GM19438 (cell line): ENCODE measurements at regions not wholly inside any gene's neighbourhood (a gene's known extent, or its start where the extent isn't known, plus 50 kb on each side); places are given as distances from the start of the nearest gene placed in this dataset.

ENCODE experiments used
- ATAC-seq: cut with Tn5 transposase; IDR thresholded peaks from one replicate; pipeline ENCODE4 v1.9.1; 2021; ENCODE audit warnings: low read depth; ENCODE audit not compliant: unreplicated experiment

DNA sequence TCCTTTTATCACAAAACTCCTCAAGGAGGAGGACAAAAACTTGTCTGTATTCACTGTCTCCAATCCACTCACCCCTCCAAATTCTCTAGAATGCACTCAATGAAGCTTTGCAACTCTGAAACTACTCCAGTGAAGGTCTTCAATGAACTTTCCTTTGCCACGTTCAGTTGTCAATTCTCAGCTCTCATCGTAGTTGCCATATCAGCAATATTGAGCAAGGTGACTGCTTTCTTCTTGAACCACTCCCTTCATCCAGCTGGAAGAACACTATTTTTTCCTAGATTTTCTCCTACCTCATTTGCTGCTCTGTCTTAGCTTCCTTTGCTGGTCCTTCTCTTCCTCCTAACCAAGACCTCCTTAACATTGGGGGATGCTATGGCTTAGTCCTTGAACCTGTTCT, 191.8 kb downstream of the KDR start:
- no peak for ATAC-seq

DNA sequence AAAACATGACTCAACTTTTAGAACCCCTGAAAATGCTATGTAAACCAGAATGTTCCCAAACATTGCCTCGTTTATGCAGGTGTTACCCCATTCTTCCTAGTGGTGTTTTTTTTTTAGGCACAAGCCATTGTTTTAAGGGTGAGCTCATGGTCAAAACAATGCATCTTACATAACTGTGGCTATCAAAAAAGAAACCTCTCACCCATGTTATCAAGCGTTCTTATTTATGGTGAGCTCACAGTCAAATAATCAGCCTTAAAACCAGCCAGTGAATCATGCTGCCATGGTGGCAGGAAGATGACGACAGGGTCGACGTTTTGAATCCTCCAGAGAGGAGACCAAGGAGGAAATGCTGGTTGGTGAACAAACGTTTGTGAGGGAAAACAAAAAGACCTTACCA, 195.2 kb downstream of the KDR start:
- no peak for ATAC-seq

DNA sequence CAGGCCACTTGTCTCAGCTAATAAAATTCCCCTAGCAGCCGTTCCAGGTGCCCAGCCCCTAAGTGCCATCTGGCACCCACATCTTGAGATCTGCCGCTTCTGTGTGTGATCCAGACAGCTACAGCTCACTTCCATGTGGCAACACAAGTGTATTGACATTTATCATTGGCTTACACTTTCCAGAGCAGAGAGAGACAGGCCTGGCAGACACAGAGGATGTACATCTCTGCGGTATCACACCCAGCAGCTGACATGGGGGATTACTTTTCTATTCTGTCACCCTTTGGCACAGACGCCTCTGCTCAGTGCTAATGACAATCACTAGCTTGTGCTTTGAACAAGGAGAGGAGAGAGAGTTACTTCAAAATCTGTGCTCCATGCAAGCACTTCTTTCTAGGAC, 195.9 kb downstream of the KDR start:
- no peak for ATAC-seq

DNA sequence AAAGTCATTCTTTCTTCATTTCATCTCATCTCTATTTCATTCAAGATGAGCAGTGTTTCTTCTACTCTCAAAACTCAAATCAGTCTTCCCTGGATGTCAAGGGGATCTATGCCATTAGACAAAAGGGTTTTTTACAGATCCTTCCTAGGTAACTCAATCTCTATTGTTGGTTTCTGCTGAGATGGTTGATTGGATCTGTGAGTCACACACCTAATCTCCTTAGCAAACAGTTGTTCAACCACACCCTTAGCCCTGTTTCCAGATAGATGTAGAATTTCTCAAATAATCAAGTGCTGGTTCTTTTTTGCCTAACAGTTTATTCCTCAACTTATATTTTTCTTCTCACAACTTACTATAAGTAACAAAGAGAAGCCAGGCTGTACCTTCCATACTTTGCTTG, 200.5 kb downstream of the KDR start:
- ATAC-seq, result no peak

DNA sequence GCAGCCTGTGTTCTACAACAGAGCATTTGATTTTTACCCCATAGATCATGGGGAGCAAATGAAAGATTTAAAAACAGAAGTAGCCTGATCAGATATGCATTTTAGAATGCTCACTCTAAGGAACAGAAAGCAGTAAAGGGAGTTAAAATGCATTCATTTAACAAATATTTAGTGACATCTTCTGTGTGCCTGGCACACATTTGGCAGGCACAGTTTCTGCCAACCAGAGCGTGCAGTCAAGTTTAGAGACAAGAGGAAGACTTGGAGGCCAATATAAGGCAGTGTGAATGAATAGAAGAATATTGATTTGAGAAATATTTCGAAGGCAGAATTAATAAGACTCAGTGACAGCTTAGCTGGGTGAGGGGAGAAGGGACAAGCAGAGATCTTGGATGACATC, 210.1 kb downstream of the KDR start:
- no peak for ATAC-seq

DNA sequence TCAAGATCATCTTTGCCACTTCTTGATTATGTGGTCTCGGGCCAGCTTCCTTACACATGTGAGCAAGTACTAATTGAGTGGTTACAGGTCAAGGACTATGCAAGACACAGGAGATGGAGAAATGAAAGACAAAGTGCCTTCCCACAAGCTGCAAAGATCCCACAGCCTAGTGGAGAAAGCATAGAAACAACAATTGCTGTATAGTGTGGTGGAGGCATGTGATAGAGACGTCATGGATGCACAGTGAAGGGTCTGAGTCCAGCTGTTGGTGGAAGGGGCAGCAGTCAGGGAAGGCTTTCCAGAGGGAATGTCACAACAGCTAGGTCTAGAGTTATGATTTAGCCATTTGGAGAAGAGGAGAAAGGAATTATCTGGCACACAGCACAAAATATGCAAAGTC, 210.6 kb downstream of the KDR start:
- ATAC-seq, result no peak

DNA sequence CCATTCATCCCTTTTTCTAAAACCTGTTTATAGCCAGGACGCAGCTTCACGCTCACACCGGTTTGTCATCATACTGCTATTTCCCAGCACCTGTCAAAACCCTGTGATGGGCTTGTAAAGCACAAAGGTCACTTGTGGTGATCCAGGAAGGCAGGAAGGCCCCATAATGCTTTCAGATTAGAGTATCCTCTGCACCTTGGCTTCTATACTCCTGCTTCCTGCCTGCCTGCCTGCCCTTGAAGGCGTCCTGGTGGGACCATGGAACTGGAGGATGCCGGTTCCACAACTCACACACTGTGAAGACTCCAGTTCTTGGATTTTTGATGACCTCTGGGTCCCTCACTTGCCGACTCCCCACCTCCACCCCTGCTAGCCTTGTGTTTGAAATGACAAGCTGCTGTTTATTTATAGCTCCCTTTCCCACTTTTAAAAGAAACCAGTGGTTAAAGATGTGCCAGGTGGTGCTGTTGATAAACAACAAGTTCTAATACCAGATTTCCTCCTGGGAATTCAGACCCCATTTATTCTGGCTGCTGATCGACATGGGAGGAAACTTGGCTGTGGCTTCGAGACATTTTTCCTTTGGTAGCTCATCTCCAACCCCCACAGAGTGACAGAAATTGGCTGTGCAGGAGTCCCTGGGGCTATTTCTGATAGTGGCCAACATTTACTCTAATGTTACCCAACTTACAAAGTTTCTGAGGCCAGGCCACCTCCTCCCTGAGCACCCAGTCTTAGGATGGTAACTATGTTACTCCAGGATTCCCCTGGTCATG, 211.5 kb downstream of the KDR start:
- ATAC-seq, result no peak

DNA sequence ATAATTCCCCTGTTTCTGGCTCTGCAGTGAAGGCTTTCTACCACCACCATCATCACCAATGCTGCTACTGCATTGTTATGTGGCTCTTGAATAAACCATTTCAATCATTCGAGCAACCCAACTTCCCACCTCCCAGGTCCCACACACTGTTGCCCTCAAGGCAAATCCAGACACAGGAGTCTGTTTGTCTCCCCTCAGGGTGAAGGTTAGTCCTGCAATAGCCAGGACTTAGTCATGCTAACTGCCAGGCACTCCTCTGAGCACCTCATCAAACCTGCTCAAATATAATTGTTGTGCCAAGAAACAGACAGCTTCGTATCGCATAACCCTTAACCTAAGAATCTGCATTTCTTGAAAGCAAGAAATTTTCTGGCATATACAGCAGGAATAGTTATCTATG, 213.2 kb downstream of the KDR start:
- ATAC-seq, result no peak

DNA sequence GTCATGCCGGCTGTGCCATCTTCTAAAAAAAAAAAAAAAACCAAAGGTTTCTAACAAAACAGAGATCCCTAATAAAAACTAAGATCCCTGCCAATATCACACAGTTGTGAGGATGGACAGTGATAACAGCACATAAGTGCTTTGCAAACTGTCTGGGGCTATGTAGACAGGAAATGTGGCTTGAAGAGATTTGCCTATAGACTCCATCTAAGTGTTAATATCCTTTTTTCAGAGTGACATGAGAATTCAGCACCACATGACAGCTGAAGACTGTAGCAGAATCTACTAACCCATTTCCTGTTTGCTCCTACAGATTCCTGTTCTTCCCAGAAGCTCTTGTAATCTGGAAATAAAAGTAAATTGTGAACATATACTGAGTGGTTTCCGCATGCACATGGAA, 215.4 kb downstream of the KDR start:
- ATAC-seq, result peak; percentile 82

DNA sequence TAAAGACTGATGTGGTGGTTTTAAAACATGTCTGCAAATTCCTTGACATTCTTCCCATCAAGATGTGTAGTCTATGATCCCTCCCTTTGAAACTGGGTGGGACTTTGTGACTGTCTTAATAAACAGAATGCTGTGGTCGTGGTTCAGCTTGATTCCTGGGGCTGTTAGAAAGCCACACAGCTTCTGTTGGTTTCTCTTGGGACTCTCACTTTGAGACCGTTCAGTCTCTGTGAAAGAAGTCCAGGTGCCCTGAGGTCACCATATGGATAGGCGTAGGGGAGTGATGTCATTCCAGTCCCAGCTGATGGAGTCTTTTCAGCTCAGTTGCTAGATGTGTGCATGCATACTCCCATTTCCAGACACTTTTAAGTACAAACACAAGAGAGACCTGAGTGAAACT, 216.6 kb downstream of the KDR start:
- no peak for ATAC-seq

DNA sequence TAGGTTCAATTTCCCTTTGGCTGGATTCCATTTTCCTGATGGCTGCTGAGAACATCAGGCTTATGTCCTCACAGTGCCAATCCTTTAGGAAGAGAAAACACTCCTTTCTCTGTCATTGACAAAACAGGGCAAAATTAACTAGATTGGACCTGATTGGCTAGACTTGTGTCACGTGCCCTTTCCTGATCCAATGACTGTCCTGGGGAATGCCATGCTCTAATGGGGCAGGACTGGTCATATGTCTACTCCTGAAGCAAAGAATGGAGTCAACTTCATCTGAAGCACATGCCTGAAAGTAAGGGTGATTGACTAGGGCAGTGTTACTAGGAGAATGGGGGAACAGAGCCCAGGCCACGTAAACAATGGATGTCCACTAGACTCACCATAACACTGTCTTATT, 220.4 kb downstream of the KDR start:
- ATAC-seq, result no peak

DNA sequence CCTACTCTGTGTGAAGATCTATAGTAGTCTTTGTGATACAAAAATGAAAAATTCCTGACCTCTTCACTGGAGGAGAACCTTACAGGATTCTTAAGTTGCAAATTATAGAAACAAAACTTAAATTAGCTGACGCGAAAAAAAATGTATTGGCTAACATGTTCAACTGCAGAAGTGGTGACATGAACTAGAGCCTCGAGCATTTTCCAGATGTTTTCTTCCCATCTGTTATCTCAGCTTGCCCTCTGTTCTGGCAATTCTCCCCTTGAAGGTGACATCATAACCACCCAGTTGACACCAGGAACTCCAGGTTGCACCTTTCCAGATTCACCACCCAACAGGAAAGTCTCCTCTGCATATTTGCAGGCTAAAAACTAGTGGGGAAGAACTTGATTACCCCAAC, 222.4 kb downstream of the KDR start:
- ATAC-seq, result no peak

DNA sequence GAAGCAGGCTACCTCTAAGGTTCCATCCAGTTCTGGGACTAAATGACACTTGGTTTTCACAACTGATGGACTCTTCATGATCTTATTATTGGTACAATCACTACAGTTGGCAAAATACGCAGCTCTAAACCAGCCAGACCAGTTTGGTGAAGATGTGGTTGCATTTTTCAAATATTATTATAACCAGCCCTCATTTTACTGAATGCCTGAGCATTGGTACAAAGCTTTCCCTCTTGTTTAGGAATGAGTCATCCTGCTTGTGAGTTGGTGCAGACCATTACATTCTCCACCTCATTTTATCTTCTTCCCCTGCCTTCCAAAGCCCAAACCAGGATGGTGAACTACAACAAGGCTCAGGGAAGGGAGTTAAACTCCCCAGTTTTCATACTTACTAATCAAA, 223.1 kb downstream of the KDR start:
- no peak for ATAC-seq

DNA sequence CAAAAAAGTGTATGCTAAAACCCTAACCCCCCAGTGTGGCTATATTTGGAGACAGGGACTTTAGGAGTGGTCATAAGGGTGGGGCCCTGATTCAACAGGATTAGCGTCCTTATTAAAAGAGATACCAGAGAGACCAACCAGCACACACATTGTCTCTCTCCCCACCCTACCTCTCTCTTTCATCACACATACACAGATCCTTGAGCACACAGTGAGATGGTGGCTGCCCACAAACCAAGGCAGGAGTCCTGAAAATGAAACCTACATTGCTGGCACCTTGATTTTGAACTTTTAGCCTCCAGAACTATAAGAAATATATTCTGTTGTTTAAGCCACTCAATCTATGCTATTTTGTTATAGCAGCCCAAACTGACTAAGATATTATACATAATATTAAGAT, 224.2 kb downstream of the KDR start:
- ATAC-seq, result no peak

DNA sequence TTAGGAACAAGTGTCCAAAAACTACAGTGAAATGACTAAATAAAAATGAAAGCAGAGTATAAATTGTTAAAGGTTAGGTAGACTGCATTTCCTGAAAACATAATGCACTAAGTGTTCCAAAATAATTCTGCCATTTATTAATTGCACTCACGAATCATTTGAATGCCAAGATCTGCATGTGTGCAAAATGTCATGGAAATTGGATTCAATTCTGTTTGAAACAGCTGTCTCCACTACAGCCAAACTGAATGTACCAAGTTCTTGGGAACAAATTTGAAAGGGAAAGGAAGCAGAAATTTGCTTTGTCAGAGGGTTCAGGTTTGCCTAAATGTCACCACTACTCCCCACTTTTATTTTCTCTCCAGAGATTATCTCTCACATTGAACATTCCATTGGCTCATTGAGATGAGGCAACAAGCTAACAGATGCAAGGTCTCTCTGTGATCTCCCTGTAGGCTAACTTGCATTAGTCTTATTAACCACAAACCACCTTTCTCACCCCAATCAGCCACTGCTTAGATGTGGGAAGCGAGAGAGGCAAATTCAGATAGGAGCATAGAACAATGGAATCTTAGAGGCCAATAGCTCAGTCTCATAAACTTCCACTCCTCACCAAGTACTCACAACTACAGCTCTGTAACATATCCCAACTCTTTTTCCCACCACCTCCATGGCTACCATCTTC, 226.6 kb downstream of the KDR start:
- ATAC-seq, result no peak

DNA sequence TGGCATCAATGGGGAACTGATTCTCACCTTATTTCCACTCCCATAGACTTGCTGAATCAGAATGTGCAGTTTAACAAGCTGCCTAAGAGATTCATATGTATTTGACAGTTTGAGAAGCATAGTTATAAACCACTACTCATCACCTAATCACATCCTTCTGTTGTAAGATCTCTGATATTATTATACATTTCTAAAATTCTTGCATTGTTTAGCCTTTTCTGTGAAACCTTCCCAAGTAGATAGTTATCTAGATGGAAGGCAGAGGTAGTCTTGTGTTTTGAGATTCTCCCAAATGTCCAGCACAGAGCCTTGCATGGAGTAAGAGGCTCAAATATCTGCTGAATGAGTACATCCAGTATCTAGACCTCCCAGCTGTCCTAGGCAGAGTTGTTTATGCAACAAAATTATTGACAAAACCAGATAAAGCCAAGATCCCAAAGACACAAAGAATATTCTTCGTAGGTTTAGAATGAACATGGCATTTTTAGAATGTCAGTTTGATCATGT, 227.3 kb downstream of the KDR start:
- no peak for ATAC-seq

DNA sequence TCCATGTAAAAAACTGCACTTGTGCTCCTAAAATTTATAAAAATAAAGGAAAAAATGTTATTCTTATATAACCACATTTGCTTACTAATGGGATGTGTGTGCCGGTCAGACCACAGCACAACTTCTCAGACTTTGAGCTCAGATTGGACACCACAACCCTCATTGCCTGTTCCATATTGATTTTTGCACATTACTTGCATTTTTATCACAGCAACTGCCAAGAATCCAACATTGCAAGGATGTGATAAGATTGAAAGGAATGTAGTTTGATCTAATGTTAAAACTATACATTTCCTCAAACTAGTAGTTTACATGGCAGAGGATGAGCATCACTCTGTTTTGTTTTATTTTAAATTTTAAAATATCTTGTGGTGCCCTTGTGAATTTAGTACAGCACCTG, 227.8 kb downstream of the KDR start:
- ATAC-seq, result no peak

DNA sequence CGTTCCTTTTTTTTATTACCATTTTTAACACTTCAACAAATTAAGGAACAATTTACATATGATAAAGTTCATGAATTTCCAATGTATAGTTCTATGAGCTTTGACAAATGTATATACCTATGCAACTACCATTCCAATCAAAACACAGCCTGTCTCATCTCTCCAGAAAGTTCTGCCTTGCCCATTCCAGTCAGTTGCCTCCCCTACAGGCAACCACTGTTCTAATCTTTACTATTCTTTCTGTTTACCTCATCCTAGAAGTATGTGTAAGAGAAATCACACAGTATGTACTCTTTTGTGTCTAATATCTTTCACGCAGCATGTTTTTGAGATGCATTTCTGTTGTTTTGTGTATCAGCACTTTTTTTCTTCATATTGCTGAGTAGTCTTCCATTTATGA, 224.9 kb downstream of the KIT start:
- no peak for ATAC-seq

DNA sequence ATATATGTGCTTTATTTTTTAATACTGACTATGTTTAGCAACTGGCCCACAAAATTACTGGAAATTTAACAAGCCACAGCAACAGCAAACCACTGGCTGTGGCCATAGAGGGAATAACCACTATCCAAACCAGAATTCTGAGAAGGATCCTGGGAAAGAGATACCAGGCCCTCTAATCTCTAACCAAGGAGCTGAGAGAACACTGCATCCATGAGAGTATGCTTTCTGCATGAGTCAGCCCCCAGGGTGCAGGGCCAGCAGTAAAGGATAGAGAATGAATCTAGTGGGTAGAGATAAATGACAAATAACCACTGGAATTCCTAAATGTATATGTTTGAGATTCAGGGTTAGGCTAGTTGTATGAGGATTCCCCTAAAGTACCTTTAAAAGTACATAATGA, 221.8 kb downstream of the KIT start:
- ATAC-seq, result no peak

DNA sequence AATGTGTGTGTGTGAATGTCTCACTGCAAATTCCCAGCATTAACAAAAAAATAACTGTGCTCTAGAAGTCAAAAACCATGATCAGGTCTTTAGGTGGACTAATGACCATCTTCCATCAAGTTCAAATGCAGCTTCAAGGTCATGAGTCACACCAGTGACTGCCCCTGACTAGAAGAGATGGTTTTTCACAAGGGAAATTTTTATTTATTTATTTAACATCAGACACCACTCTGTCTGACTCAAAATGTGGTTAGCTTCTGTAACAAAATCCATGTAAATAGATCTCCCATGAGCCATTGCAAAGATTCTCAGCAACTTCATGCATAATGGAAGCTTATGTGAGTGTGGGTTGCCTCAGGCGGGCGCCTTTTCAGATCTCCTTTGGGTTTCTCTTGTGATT, 219.2 kb downstream of the KIT start:
- no peak for ATAC-seq

DNA sequence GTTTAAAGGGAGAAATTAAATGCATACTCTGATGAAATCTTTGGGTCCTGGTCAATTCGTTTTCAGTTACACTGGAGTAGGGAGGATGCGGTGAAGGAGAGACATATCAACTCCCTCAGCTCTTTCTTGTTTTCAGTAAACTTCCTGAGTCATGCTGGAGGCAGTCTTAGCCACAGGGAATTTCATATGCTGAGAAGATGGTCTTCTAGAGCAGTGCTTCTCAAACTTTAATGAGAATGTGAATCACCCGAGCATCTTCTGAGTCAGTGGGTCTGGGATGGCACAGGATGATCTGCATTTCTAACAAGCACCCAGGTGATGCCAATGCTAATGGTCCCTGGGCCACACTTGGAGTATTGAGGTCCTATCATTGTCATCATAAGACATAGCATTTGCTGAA, 214.5 kb downstream of the KIT start:
- ATAC-seq, result no peak

DNA sequence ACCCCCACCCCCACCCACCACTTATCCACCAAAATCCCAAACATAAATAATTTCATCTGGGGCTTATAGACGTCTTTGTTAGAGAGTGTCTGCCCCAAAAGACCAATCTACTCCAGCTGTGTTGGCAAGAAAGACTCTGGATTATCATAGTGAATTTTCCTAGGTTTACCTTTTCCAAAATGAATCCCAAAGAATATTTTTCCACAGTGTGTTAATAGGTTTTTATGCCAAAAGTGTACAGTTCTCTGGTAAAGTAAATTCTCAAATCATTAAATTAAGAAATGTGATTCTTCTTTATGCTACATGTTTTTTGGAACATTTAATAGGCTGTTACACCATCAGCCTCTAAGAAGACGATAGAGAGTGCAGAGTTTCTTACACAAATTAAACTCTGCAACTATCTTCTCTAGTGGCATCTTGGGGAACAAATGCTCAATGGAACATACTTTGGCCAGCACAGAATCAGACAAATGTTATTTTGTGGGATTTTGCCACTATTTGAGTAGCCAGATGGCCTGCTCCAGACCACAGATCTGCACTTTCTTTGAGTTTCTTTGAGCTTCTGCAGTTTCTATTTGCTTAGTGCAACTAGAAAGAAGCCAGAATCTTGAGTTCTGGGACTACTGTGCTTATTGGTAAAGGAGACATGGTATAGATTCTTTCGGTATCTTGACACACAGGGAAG, 206.0 kb downstream of the KIT start:
- ATAC-seq, result no peak
